Neural cell (in vitro differentiated cells): ENCODE measurements at regions not wholly inside any gene's neighbourhood (a gene's known extent, or its start where the extent isn't known, plus 50 kb on each side); places are given as distances from the start of the nearest gene placed in this dataset.

ENCODE experiments used
- EP300 ChIP-seq: fragments of 450-650 bp; conservative IDR thresholded peaks from 2 replicates; pipeline ENCODE4 v1.6.1; 2014; ENCODE audit warnings: antibody characterized with exemption, mild to moderate bottlenecking, moderate library complexity; ENCODE audit not compliant: poor library complexity, severe bottlenecking
- EZH2 ChIP-seq: fragments of 200-600, 300-800 bp; shearing (Covaris generic), sonication (generic); IDR thresholded peaks from 2 replicates; pipeline ENCODE4 v1.6.1; 2014; ENCODE audit warnings: antibody characterized with exemption, low read length, borderline replicate concordance, mild to moderate bottlenecking; ENCODE audit not compliant: insufficient read depth, poor library complexity, severe bottlenecking
- POLR2AphosphoS5 ChIP-seq: IDR thresholded peaks from 2 replicates; pipeline ENCODE4 v1.6.1; 2012
- RAD21 ChIP-seq: fragments of 450-650 bp; conservative IDR thresholded peaks from 2 replicates; pipeline ENCODE4 v1.6.1; 2014; ENCODE audit warnings: antibody characterized with exemption, mild to moderate bottlenecking, moderate library complexity
- TF ChIP-seq, protein P1 (sequence below): fragments of 450-650 bp; IDR thresholded peaks from 2 replicates; pipeline ENCODE4 v1.5.1; 2014; ENCODE audit warnings: antibody characterized with exemption, mild to moderate bottlenecking, moderate library complexity; ENCODE audit not compliant: poor library complexity, severe bottlenecking

DNA sequence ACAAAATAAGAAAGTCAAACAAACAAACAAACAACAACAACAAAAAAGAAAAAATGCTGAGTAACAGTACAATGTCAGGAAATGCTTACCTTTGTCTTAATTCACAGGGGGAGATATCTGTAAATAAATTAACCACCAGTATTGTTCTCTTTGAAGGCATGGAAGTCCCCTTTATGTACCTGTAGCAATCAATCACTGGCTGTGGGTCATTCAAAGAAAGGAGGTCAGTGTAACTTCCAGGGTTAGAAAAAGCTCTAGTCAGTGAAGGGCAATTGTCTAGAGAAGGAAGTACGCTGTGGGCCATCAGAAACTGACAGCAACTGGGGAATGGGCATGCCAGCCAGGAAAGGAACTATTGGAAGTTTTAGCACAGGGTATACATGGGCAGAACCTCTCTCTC is 121.5 kb upstream of the LUZP2 start:
- TF ChIP-seq, protein P1, sequence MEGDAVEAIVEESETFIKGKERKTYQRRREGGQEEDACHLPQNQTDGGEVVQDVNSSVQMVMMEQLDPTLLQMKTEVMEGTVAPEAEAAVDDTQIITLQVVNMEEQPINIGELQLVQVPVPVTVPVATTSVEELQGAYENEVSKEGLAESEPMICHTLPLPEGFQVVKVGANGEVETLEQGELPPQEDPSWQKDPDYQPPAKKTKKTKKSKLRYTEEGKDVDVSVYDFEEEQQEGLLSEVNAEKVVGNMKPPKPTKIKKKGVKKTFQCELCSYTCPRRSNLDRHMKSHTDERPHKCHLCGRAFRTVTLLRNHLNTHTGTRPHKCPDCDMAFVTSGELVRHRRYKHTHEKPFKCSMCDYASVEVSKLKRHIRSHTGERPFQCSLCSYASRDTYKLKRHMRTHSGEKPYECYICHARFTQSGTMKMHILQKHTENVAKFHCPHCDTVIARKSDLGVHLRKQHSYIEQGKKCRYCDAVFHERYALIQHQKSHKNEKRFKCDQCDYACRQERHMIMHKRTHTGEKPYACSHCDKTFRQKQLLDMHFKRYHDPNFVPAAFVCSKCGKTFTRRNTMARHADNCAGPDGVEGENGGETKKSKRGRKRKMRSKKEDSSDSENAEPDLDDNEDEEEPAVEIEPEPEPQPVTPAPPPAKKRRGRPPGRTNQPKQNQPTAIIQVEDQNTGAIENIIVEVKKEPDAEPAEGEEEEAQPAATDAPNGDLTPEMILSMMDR = no peak
- TF ChIP-seq EP300 (no peak), RAD21 (no peak), EZH2 (no peak), POLR2AphosphoS5 (no peak)
